Neural cell (in vitro differentiated cells): ENCODE measurements at regions not wholly inside any gene's neighbourhood (a gene's known extent, or its start where the extent isn't known, plus 50 kb on each side); places are given as distances from the start of the nearest gene placed in this dataset.

Source experiments
- H2AFZ ChIP-seq: fragments of 200-600, 300-800 bp; sonication (generic), shearing (Covaris generic); 2 replicates; pipeline ENCODE4 v1.6.0; 2014; ENCODE audit warnings: low read depth, mild to moderate bottlenecking, antibody characterized with exemption, low read length, moderate library complexity
- H3F3A ChIP-seq: fragments of 200-600 bp; shearing (Covaris generic); 2 replicates; pipeline ENCODE4 v1.6.1; 2016; ENCODE audit warnings: mild to moderate bottlenecking, moderate library complexity, mixed read lengths, antibody characterized with exemption, low read length; ENCODE audit not compliant: insufficient read depth, poor library complexity, severe bottlenecking
- H3K27ac ChIP-seq: fragments of 200-600, 300-800 bp; sonication (generic), shearing (Covaris generic); 2 replicates; pipeline ENCODE4 v1.5.1; 2014; ENCODE audit warnings: mild to moderate bottlenecking, low read length, moderate library complexity
- H3K27me3 ChIP-seq: fragments of 300-800, 200-600 bp; sonication (generic), shearing (Covaris generic); 2 replicates; pipeline ENCODE4 v1.6.0; 2014; ENCODE audit warnings: mild to moderate bottlenecking, low read depth, low read length, moderate library complexity; ENCODE audit not compliant: insufficient read depth
- H3K36me3 ChIP-seq: fragments of 300-800, 200-600 bp; sonication (generic), shearing (Covaris generic); 2 replicates; pipeline ENCODE4 v1.5.1; 2014; ENCODE audit warnings: mild to moderate bottlenecking, antibody characterized with exemption, low read length, moderate library complexity; ENCODE audit not compliant: insufficient read depth
- H3K4me2 ChIP-seq: fragments of 300-800, 200-600 bp; sonication (generic), shearing (Covaris generic); 2 replicates; pipeline ENCODE4 v1.6.0; 2014; ENCODE audit warnings: mild to moderate bottlenecking, low read length
- H3K4me3 ChIP-seq: fragments of 300-800, 200-600 bp; sonication (generic), shearing (Covaris generic); 2 replicates; pipeline ENCODE4 v1.5.1; 2014; ENCODE audit warnings: mild to moderate bottlenecking, low read length, moderate library complexity
- H3K79me2 ChIP-seq: fragments of 200-600 bp; shearing (Covaris generic); replicated peaks from 2 replicates; pipeline ENCODE4 v1.6.0; 2014; ENCODE audit warnings: mild to moderate bottlenecking, low read length, moderate library complexity; ENCODE audit not compliant: insufficient read depth
- H3K9ac ChIP-seq: fragments of 300-800, 200-600 bp; sonication (generic), shearing (Covaris generic); 2 replicates; pipeline ENCODE4 v1.6.1; 2016; ENCODE audit warnings: mild to moderate bottlenecking, low read length, mixed read lengths
- H3K9me2 ChIP-seq: fragments of 200-600 bp; shearing (Covaris generic); 2 replicates; pipeline ENCODE4 v1.6.1; 2016; ENCODE audit warnings: mild to moderate bottlenecking, low read length, mixed read lengths; ENCODE audit not compliant: insufficient read depth
- H3K9me3 ChIP-seq: fragments of 200-600, 300-800 bp; sonication (generic), shearing (Covaris generic); 2 replicates; pipeline ENCODE4 v1.6.1; 2016; ENCODE audit warnings: mild to moderate bottlenecking, mixed run types, low read length, moderate library complexity, mixed read lengths
- H4K20me1 ChIP-seq: fragments of 200-600 bp; shearing (Covaris generic); 2 replicates; pipeline ENCODE4 v1.6.1; 2016; ENCODE audit warnings: mild to moderate bottlenecking, mixed run types; ENCODE audit not compliant: insufficient read depth
- EP300 ChIP-seq: fragments of 450-650 bp; conservative IDR thresholded peaks from 2 replicates; pipeline ENCODE4 v1.6.1; 2014; ENCODE audit warnings: antibody characterized with exemption, mild to moderate bottlenecking, moderate library complexity; ENCODE audit not compliant: poor library complexity, severe bottlenecking
- EZH2 ChIP-seq: fragments of 200-600, 300-800 bp; shearing (Covaris generic), sonication (generic); IDR thresholded peaks from 2 replicates; pipeline ENCODE4 v1.6.1; 2014; ENCODE audit warnings: antibody characterized with exemption, low read length, borderline replicate concordance, mild to moderate bottlenecking; ENCODE audit not compliant: insufficient read depth, poor library complexity, severe bottlenecking
- MXI1 ChIP-seq: fragments of 450-650 bp; conservative IDR thresholded peaks from 2 replicates; pipeline ENCODE4 v1.6.1; 2014; ENCODE audit warnings: antibody characterized with exemption, mild to moderate bottlenecking; ENCODE audit not compliant: poor library complexity, severe bottlenecking
- POLR2AphosphoS5 ChIP-seq: IDR thresholded peaks from 2 replicates; pipeline ENCODE4 v1.6.1; 2012
- RAD21 ChIP-seq: fragments of 450-650 bp; conservative IDR thresholded peaks from 2 replicates; pipeline ENCODE4 v1.6.1; 2014; ENCODE audit warnings: antibody characterized with exemption, mild to moderate bottlenecking, moderate library complexity
- SMC3 ChIP-seq: fragments of 450-650 bp; conservative IDR thresholded peaks from 2 replicates; pipeline ENCODE4 v1.6.1; 2014; ENCODE audit warnings: antibody characterized with exemption, mild to moderate bottlenecking, moderate library complexity; ENCODE audit not compliant: poor library complexity
- TAF1 ChIP-seq: IDR thresholded peaks from 2 replicates; pipeline ENCODE4 v1.6.1; 2012; ENCODE audit warnings: low read depth
- TF ChIP-seq, protein P1 (sequence below): IDR thresholded peaks from 2 replicates; pipeline ENCODE4 v1.6.1; 2012; ENCODE audit warnings: borderline replicate concordance
- TF ChIP-seq, protein P2 (sequence below): fragments of 450-650 bp; IDR thresholded peaks from 2 replicates; pipeline ENCODE4 v1.5.1; 2014; ENCODE audit warnings: antibody characterized with exemption, mild to moderate bottlenecking, moderate library complexity; ENCODE audit not compliant: poor library complexity, severe bottlenecking

DNA sequence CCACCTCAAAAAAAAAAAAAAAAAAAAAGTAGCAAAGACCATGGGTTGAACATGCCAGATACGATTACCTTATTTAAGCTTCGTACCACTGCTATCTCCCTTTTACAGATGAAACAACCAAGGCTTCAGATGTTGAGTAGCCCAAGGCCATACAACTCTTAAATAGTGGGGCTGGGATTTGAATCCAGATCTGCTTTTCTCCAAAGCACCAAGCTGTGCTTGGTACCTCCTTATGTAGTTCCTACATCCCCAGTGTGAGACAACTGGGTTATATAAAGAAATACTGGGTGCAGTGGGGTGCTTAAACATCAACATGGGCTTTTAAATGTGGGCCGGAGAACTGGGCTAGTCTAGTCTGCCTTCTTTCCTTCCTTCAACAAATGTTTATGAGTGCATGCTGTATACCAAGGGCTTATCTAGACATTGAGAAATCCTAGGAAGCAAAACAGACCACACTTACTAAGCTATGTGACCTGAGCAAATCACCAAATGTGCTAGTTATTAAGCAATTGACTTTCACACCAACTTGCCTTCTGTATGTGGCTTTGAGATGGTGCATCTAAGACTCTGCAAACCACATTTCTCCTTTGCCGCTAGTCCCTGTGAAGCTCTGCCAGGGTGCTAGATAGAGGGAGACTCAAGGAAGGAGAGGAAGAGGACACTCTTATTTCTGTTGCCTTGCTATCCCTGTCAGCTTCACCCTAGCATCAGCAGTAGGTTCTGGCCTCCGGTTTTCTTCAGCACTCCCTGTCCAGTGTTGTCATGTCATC, 201.4 kb upstream of the FOXN2 start:
- H3K27ac ChIP-seq = no peak overlapping the region
- no peak overlapping the region for H3K4me3 ChIP-seq
- no peaks in the 10 kb centered on the region for H3K36me3 ChIP-seq
- H4K20me1 ChIP-seq = no peaks in the 10 kb centered on the region
- TF ChIP-seq SMC3 (no peak), EZH2 (no peak), POLR2AphosphoS5 (no peak), TAF1 (no peak), RAD21 (no peak), EP300 (no peak), MXI1 (no peak)
- TF ChIP-seq, protein P1, sequence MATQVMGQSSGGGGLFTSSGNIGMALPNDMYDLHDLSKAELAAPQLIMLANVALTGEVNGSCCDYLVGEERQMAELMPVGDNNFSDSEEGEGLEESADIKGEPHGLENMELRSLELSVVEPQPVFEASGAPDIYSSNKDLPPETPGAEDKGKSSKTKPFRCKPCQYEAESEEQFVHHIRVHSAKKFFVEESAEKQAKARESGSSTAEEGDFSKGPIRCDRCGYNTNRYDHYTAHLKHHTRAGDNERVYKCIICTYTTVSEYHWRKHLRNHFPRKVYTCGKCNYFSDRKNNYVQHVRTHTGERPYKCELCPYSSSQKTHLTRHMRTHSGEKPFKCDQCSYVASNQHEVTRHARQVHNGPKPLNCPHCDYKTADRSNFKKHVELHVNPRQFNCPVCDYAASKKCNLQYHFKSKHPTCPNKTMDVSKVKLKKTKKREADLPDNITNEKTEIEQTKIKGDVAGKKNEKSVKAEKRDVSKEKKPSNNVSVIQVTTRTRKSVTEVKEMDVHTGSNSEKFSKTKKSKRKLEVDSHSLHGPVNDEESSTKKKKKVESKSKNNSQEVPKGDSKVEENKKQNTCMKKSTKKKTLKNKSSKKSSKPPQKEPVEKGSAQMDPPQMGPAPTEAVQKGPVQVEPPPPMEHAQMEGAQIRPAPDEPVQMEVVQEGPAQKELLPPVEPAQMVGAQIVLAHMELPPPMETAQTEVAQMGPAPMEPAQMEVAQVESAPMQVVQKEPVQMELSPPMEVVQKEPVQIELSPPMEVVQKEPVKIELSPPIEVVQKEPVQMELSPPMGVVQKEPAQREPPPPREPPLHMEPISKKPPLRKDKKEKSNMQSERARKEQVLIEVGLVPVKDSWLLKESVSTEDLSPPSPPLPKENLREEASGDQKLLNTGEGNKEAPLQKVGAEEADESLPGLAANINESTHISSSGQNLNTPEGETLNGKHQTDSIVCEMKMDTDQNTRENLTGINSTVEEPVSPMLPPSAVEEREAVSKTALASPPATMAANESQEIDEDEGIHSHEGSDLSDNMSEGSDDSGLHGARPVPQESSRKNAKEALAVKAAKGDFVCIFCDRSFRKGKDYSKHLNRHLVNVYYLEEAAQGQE = no peak
- TF ChIP-seq, protein P2, sequence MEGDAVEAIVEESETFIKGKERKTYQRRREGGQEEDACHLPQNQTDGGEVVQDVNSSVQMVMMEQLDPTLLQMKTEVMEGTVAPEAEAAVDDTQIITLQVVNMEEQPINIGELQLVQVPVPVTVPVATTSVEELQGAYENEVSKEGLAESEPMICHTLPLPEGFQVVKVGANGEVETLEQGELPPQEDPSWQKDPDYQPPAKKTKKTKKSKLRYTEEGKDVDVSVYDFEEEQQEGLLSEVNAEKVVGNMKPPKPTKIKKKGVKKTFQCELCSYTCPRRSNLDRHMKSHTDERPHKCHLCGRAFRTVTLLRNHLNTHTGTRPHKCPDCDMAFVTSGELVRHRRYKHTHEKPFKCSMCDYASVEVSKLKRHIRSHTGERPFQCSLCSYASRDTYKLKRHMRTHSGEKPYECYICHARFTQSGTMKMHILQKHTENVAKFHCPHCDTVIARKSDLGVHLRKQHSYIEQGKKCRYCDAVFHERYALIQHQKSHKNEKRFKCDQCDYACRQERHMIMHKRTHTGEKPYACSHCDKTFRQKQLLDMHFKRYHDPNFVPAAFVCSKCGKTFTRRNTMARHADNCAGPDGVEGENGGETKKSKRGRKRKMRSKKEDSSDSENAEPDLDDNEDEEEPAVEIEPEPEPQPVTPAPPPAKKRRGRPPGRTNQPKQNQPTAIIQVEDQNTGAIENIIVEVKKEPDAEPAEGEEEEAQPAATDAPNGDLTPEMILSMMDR = no peak
- H3K79me2 ChIP-seq = no peaks in the 10 kb centered on the region
- no peaks in the 10 kb centered on the region for H3K9me3 ChIP-seq
- no peak overlapping the region for H3K9ac ChIP-seq
- H3F3A ChIP-seq = no peaks in the 10 kb centered on the region
- H3K4me2 ChIP-seq = no peak overlapping the region
- no peak overlapping the region for H2AFZ ChIP-seq
- no peaks in the 10 kb centered on the region for H3K9me2 ChIP-seq
- no peaks in the 10 kb centered on the region for H3K27me3 ChIP-seq

DNA sequence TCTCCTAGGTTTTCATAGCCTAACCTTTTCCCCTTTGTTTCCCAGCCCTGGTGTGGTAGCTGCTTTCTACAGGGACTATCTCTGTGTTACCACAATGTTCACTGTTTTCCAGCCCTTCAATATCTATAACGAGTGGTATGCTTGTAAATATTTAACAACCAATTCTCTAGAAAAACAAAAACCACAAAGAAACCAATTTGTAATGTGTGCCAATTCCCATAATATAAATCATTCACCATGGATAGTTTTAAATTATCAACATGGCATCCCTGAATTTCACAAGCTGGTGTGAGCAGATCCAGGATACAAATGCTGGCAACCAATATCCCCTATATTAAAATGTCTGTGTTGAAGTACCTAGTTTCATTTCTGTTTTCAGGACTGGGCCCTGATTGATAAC, 200.7 kb upstream of the FOXN2 start:
- no peak overlapping the region for H3K27ac ChIP-seq
- no peak overlapping the region for H3K4me3 ChIP-seq
- no peaks in the 10 kb centered on the region for H3K9me2 ChIP-seq
- H4K20me1 ChIP-seq = no peaks in the 10 kb centered on the region
- H3K79me2 ChIP-seq = no peaks in the 10 kb centered on the region
- H3K27me3 ChIP-seq = no peaks in the 10 kb centered on the region
- no peaks in the 10 kb centered on the region for H3F3A ChIP-seq
- no peak overlapping the region for H3K4me2 ChIP-seq
- H3K9ac ChIP-seq = no peak overlapping the region
- TF ChIP-seq, protein P2 = no peak
- TF ChIP-seq RAD21 = no peak
- no peak for TF ChIP-seq EP300
- TF ChIP-seq EZH2 = no peak
- no peak for TF ChIP-seq MXI1
- TF ChIP-seq, protein P1 = no peak
- TF ChIP-seq SMC3 = no peak
- TF ChIP-seq TAF1 = no peak
- no peak for TF ChIP-seq POLR2AphosphoS5
- no peaks in the 10 kb centered on the region for H3K9me3 ChIP-seq
- H2AFZ ChIP-seq = no peak overlapping the region
- no peaks in the 10 kb centered on the region for H3K36me3 ChIP-seq
